Neuronal stem cell (in vitro differentiated cells): ENCODE measurements at regions not wholly inside any gene's neighbourhood (a gene's known extent, or its start where the extent isn't known, plus 50 kb on each side); places are given as distances from the start of the nearest gene placed in this dataset.
"Not testable (repeated sequence)": the region's sequence is repeated elsewhere in the genome, so short reads cannot be mapped to it uniquely, and the experiment has no call there.

ENCODE experiments used
- DNase-seq: peaks from one replicate; pipeline ENCODE4 v3.0.0-alpha.2; 2013; ENCODE audit warnings: low spot score
- H2AFZ ChIP-seq: one replicate; pipeline ENCODE4 v1.6.1; 2013; ENCODE audit warnings: mild to moderate bottlenecking, low read length, inconsistent platforms
- H2AK5ac ChIP-seq: 2 replicates; pipeline ENCODE4 v1.6.1; 2013; ENCODE audit warnings: low read depth, mild to moderate bottlenecking, inconsistent platforms, low read length, moderate library complexity, mixed read lengths
- H2BK120ac ChIP-seq: 2 replicates; pipeline ENCODE4 v1.6.1; 2013; ENCODE audit warnings: low read depth, mild to moderate bottlenecking, inconsistent platforms, low read length, moderate library complexity, mixed read lengths
- H2BK12ac ChIP-seq: one replicate; pipeline ENCODE4 v1.6.1; 2013; ENCODE audit warnings: low read length, inconsistent platforms
- H2BK15ac ChIP-seq: 2 replicates; pipeline ENCODE4 v1.6.1; 2013; ENCODE audit warnings: mild to moderate bottlenecking, low read length, inconsistent platforms, mixed read lengths
- H2BK5ac ChIP-seq: one replicate; pipeline ENCODE4 v1.6.1; 2013; ENCODE audit warnings: inconsistent platforms, mild to moderate bottlenecking, low read length, moderate library complexity
- H3K14ac ChIP-seq: one replicate; pipeline ENCODE4 v1.6.1; 2013; ENCODE audit warnings: low read length, inconsistent platforms
- H3K18ac ChIP-seq: 2 replicates; pipeline ENCODE4 v1.6.1; 2013; ENCODE audit warnings: low read length, inconsistent platforms
- H3K23ac ChIP-seq: 2 replicates; pipeline ENCODE4 v1.6.1; 2013; ENCODE audit warnings: low read depth, mild to moderate bottlenecking, mixed read lengths, low read length, inconsistent platforms; ENCODE audit not compliant: poor library complexity
- H3K27ac ChIP-seq: replicated peaks from 3 replicates; pipeline ENCODE4 v1.5.1; 2013; ENCODE audit warnings: low read length, inconsistent platforms
- H3K27me3 ChIP-seq, 3 experiments: 2 replicates each; pipeline ENCODE4 v1.6.1; 2013; ENCODE audit warnings: low read length in 3 of 3, mild to moderate bottlenecking in 2 of 3, inconsistent platforms in 1 of 3, low read depth in 1 of 3, mixed read lengths in 1 of 3, moderate library complexity in 1 of 3; ENCODE audit not compliant: control insufficient read depth in 3 of 3, insufficient read depth in 3 of 3
- H3K36me3 ChIP-seq, 2 donors: replicated peaks in 1 of 2; 2 replicates each; pipeline ENCODE4 v1.6.1; 2013; ENCODE audit warnings: low read length in 2 of 2; ENCODE audit not compliant: control insufficient read depth in 2 of 2, insufficient read depth in 2 of 2
- H3K4ac ChIP-seq: 2 replicates; pipeline ENCODE4 v1.6.1; 2013; ENCODE audit warnings: inconsistent platforms, mild to moderate bottlenecking, low read length, moderate library complexity
- H3K4me1 ChIP-seq, 2 donors: 1 replicate in 1 of 2; 2 replicates in 1 of 2; pipeline ENCODE4 v1.6.1; 2013; ENCODE audit warnings: low read length in 2 of 2, low read depth in 1 of 2; ENCODE audit not compliant: control insufficient read depth in 2 of 2, insufficient read depth in 1 of 2
- H3K4me2 ChIP-seq: one replicate; pipeline ENCODE4 v1.6.1; 2013; ENCODE audit warnings: mild to moderate bottlenecking, low read length, inconsistent platforms; ENCODE audit not compliant: insufficient read depth, poor library complexity, severe bottlenecking
- H3K4me3 ChIP-seq, 2 donors: 2 replicates each; pipeline ENCODE4 v1.5.1; 2013; ENCODE audit warnings: low read length in 2 of 2, mild to moderate bottlenecking in 2 of 2, inconsistent platforms in 1 of 2, moderate library complexity in 1 of 2
- H3K79me1 ChIP-seq: one replicate; pipeline ENCODE4 v1.6.1; 2013; ENCODE audit warnings: low read depth, mild to moderate bottlenecking, inconsistent platforms, low read length, moderate library complexity
- H3K9ac ChIP-seq: one replicate; pipeline ENCODE4 v1.6.1; 2013; ENCODE audit warnings: mild to moderate bottlenecking, low read depth, low read length, inconsistent platforms; ENCODE audit not compliant: poor library complexity
- H3K9me3 ChIP-seq, 2 donors: replicated peaks in 1 of 2; 2 replicates each; pipeline versions ENCODE3 to v1.6.1; 2013; ENCODE audit warnings: low read length in 2 of 2, mild to moderate bottlenecking in 2 of 2, inconsistent platforms in 1 of 2, low read depth in 1 of 2, mixed read lengths in 1 of 2, moderate library complexity in 1 of 2; ENCODE audit not compliant: control insufficient read depth in 2 of 2, insufficient read depth in 1 of 2
- H4K8ac ChIP-seq: one replicate; pipeline ENCODE4 v1.6.1; 2013; ENCODE audit warnings: low read depth, mild to moderate bottlenecking, inconsistent platforms, low read length, moderate library complexity
- H4K91ac ChIP-seq: one replicate; pipeline ENCODE4 v1.6.1; 2013; ENCODE audit warnings: low read length, low read depth, mild to moderate bottlenecking, inconsistent platforms; ENCODE audit not compliant: poor library complexity
- WGBS, 2 donors: extraction: QIAGEN DNeasy Blood & Tissue Kit; methylation state at CpG; one replicate each; pipeline ENCODE4 v1.1.7; 2013; ENCODE audit warnings: missing lambda C conversion rate in 2 of 2, mixed read lengths in 1 of 2; ENCODE audit not compliant: insufficient read length in 2 of 2, insufficient replicate concordance in 1 of 2; ENCODE audit errors: extremely low coverage in 2 of 2; 5-methylcytosine and 5-hydroxymethylcytosine counted together

DNA sequence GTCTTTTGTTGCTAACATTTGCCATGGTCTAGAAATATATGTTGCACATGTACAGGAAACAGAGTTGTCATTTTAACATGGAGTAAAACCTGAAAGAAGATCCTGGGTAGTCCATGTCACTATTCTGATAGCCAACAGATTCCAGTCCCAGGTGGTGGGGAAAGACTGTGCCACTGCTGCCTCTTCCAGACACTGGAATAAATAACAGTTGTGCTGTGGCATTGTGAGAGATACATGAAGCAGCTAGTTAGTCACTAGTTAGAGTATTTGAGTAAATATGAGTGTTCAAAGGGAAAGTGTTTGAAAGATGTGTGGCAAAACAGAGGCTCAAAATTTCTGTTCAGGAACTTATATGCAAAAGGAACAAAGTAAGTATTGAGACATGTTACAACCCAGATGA lies 1408.3 kb downstream of the EFNA5 start:
- no peaks in the 10 kb centered on the region for H3K27me3 ChIP-seq
- no peaks in the 10 kb centered on the region for H3K4me1 ChIP-seq
- H3K79me1 ChIP-seq, result no peaks in the 10 kb centered on the region
- H3K9me3 ChIP-seq, result peaks cover 0 to 3% of the 10 kb centered on the region in 2 donors
- no peak overlapping the region for H2BK15ac ChIP-seq
- no peak overlapping the region for H3K4me3 ChIP-seq
- H2BK120ac ChIP-seq, result no peak overlapping the region
- no peak for DNase-seq
- no peak overlapping the region for H3K23ac ChIP-seq
- no peak overlapping the region for H2BK12ac ChIP-seq
- no peaks in the 10 kb centered on the region for H3K36me3 ChIP-seq
- no peak overlapping the region for H2AK5ac ChIP-seq
- no peak overlapping the region for H3K4ac ChIP-seq
- H3K18ac ChIP-seq, result no peak overlapping the region
- no peak overlapping the region for H2AFZ ChIP-seq
- H3K9ac ChIP-seq, result no peak overlapping the region
- H4K91ac ChIP-seq, result no peak overlapping the region
- H3K4me2 ChIP-seq, result no peak overlapping the region
- no peak overlapping the region for H2BK5ac ChIP-seq
- H3K27ac ChIP-seq, result no peak overlapping the region
- H4K8ac ChIP-seq, result no peak overlapping the region
- no peak overlapping the region for H3K14ac ChIP-seq

GRCh38 chr5:106259431-106260090 lies 1411.2 kb downstream of the EFNA5 start:
- H4K8ac ChIP-seq, H2BK5ac ChIP-seq, H3K4me1 ChIP-seq, H2BK15ac ChIP-seq, DNase-seq, H3K23ac ChIP-seq, H3K79me1 ChIP-seq, H3K4ac ChIP-seq, H3K27me3 ChIP-seq, H3K27ac ChIP-seq, H2BK120ac ChIP-seq, H3K9me3 ChIP-seq, H2AK5ac ChIP-seq, H3K14ac ChIP-seq, H3K9ac ChIP-seq, H3K18ac ChIP-seq, H2BK12ac ChIP-seq, H4K91ac ChIP-seq, H2AFZ ChIP-seq, H3K4me3 ChIP-seq, H3K4me2 ChIP-seq, H3K36me3 ChIP-seq: not testable (repeated sequence)
- no CpG with 5 or more reads among the region's 11 CpGs for WGBS, 2 donors

DNA sequence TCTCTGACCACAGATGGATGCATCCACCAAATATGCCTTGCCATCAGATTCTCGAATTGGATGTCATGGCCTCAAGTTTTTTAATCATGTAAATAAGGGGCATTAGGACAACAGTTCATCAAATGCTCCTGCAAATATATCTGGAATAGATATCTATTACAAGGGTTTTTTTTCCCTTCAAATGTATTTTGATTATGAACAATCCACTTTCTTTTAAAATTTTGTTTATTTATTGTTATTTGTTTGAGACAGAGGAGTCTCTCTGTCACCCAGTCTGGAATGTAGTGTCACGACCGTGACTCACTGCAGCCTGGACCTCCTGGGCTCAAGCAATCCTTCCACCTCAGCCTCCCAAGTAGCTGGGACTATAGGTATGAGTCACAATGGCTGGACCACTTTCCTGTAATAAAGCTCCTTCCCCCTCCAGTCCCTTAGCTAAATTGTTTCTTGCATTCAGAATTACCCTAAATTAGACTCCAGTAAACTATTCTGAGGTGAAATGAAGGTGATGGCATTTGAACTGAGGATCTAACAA lies 1412.1 kb downstream of the EFNA5 start:
- Histone ChIP-seq H3K27ac (no peak overlapping the region), H3K4me1 (no peaks in the 10 kb centered on the region), H3K36me3 (no peaks in the 10 kb centered on the region)

DNA sequence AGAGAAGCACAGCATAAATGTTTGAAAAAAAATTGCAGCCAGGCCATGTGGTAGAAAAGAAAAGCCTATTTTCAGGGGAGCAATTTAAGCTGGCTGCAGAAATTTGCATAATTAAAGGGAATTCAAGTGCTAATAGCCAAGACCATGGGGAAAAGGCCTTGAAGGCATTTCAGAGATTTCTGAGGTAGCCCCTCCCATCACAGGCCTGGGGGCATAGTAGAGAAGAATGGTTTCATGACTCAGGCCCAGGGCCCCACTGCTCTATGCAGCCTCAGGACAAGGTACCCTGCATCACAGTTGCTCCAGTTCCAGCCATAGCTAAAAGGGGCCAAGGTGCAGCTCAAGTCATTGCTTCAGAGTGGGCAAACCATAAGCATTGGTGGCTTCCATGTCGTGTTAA lies 1416.0 kb downstream of the EFNA5 start:
- no peak overlapping the region for H3K27ac ChIP-seq
- H2BK120ac ChIP-seq, result no peak overlapping the region
- H3K4me2 ChIP-seq, result no peak overlapping the region
- H3K79me1 ChIP-seq, result no peaks in the 10 kb centered on the region
- H2AK5ac ChIP-seq, result no peak overlapping the region
- DNase-seq, result no peak
- no peak overlapping the region for H3K18ac ChIP-seq
- H2BK15ac ChIP-seq, result no peak overlapping the region
- H3K4me1 ChIP-seq, result no peaks in the 10 kb centered on the region
- H3K4ac ChIP-seq, result no peak overlapping the region
- H4K8ac ChIP-seq, result no peak overlapping the region
- no peak overlapping the region for H4K91ac ChIP-seq
- peaks cover 3 to 5% of the 10 kb centered on the region in 2 donors for H3K9me3 ChIP-seq
- no peak overlapping the region for H3K23ac ChIP-seq
- no peak overlapping the region for H3K9ac ChIP-seq
- no peaks in the 10 kb centered on the region for H3K27me3 ChIP-seq
- no peak overlapping the region for H2AFZ ChIP-seq
- H2BK5ac ChIP-seq, result no peak overlapping the region
- no peak overlapping the region for H3K4me3 ChIP-seq
- WGBS, 2 donors, result no CpG with 5 or more reads among the region's 1 CpG
- no peak overlapping the region for H2BK12ac ChIP-seq
- H3K14ac ChIP-seq, result no peak overlapping the region
- H3K36me3 ChIP-seq, result no peaks in the 10 kb centered on the region

More for the DNA sequence above, 1412.1 kb downstream of the EFNA5 start:
- Histone ChIP-seq H3K9me3 (peaks cover 3 to 5% of the 10 kb centered on the region in 2 donors), H3K18ac (no peak overlapping the region), H3K23ac (no peak overlapping the region), H3K4me2 (no peak overlapping the region), H3K79me1 (no peaks in the 10 kb centered on the region), H4K91ac (no peak overlapping the region), H3K4ac (no peak overlapping the region), H2AK5ac (no peak overlapping the region), H3K14ac (no peak overlapping the region), H2AFZ (no peak overlapping the region), H4K8ac (no peak overlapping the region), H2BK5ac (no peak overlapping the region), H3K4me3 (no peak overlapping the region), H2BK12ac (no peak overlapping the region), H3K27me3 (no peaks in the 10 kb centered on the region), H2BK15ac (no peak overlapping the region), H3K9ac (no peak overlapping the region), H2BK120ac (no peak overlapping the region)
- WGBS, 2 donors, result no CpG with 5 or more reads among the region's 3 CpGs
- no peak for DNase-seq
